Naive thymus-derived CD4-positive, alpha-beta T cell (primary cell): ENCODE measurements at regions not wholly inside any gene's neighbourhood (a gene's known extent, or its start where the extent isn't known, plus 50 kb on each side); places are given as distances from the start of the nearest gene placed in this dataset.

Source experiments
- ATAC-seq: fragments of 150-1000 bp; cut with Tn5 transposase; 2 replicates; pipeline ENCODE4 v1.10.0; 2021; ENCODE audit warnings: mild to moderate bottlenecking, moderate library complexity
- CTCF ChIA-PET: fragments of 350-600 bp; sonication (Branson Sonifier 250); formaldehyde crosslinking; loops from one replicate; lab custom pipeline; 2021; ENCODE audit warnings: antibody characterized with exemption; lab: Charles Lee
- POLR2A ChIA-PET: fragments of 350-600 bp; sonication (Branson Sonifier 250); formaldehyde crosslinking; loops from one replicate; lab custom pipeline; 2021; ENCODE audit warnings: antibody characterized with exemption, inconsistent platforms; lab: Charles Lee
- DNase-seq, 9 donors: peaks; one replicate each; pipeline versions ENCODE4 v3.0.0 to v3.0.0-alpha.2; 2020 to 2022; ENCODE audit warnings: mixed read lengths in 1 of 9
- H3K27ac ChIP-seq: one replicate; pipeline ENCODE4 v1.7.0; 2013; ENCODE audit warnings: mild to moderate bottlenecking, low read depth, low read length, moderate library complexity
- H3K27me3 ChIP-seq, 2 donors: one replicate each; pipeline ENCODE4 v1.7.0; 2013; ENCODE audit warnings: low read length in 2 of 2, mild to moderate bottlenecking in 2 of 2, moderate library complexity in 2 of 2; ENCODE audit not compliant: control insufficient read depth in 2 of 2, insufficient read depth in 2 of 2
- H3K36me3 ChIP-seq, 3 experiments: 1 replicate in 2 of 3; 2 replicates in 1 of 3; pipeline ENCODE4 v1.7.0; 2013; ENCODE audit warnings: low read length in 3 of 3, mild to moderate bottlenecking in 3 of 3, moderate library complexity in 1 of 3; ENCODE audit not compliant: insufficient read depth in 3 of 3, control insufficient read depth in 2 of 3
- H3K4me1 ChIP-seq, 2 donors: one replicate each; pipeline ENCODE4 v1.7.0; 2013; ENCODE audit warnings: low read length in 2 of 2, mild to moderate bottlenecking in 2 of 2, moderate library complexity in 1 of 2; ENCODE audit not compliant: control insufficient read depth in 2 of 2, insufficient read depth in 2 of 2
- H3K4me3 ChIP-seq: 2 replicates; pipeline ENCODE4 v1.7.0; 2013; ENCODE audit warnings: mild to moderate bottlenecking, low read length
- H3K9me3 ChIP-seq, 3 experiments: 1 replicate in 2 of 3; 2 replicates in 1 of 3; pipeline ENCODE4 v1.7.0; 2013; ENCODE audit warnings: low read length in 3 of 3; ENCODE audit not compliant: control insufficient read depth in 2 of 3
- H3K27ac Mint-ChIP-seq, 9 donors: one replicate each; pipeline ENCODE4 v1.8.0; 2020 to 2022; ENCODE audit warnings: mixed read lengths in 9 of 9, mild to moderate bottlenecking in 8 of 9, moderate library complexity in 5 of 9, inconsistent platforms in 2 of 9
- H3K27me3 Mint-ChIP-seq, 5 donors: one replicate each; pipeline ENCODE4 v1.8.0; 2021 to 2022; ENCODE audit warnings: mixed read lengths in 5 of 5, mild to moderate bottlenecking in 1 of 5
- H3K36me3 Mint-ChIP-seq, 5 donors: one replicate each; pipeline ENCODE4 v1.8.0; 2020 to 2022; ENCODE audit warnings: mixed read lengths in 5 of 5, mild to moderate bottlenecking in 3 of 5, inconsistent platforms in 1 of 5
- H3K4me1 Mint-ChIP-seq, 7 donors: one replicate each; pipeline ENCODE4 v1.8.0; 2020 to 2022; ENCODE audit warnings: mixed read lengths in 7 of 7, mild to moderate bottlenecking in 3 of 7, inconsistent platforms in 1 of 7
- H3K4me3 Mint-ChIP-seq, 10 donors: one replicate each; pipeline ENCODE4 v1.8.0; 2020 to 2022; ENCODE audit warnings: mild to moderate bottlenecking in 10 of 10, mixed read lengths in 10 of 10, moderate library complexity in 6 of 10, inconsistent platforms in 2 of 10
- H3K9me3 Mint-ChIP-seq, 11 donors: one replicate each; pipeline ENCODE4 v1.8.0; 2020 to 2022; ENCODE audit warnings: mixed read lengths in 11 of 11, mild to moderate bottlenecking in 4 of 11, inconsistent platforms in 1 of 11, moderate library complexity in 1 of 11
- intact Hi-C, 2 donors: fragments of 100-400 bp; cut with micrococcal nuclease; formaldehyde crosslinking; loops; one replicate each; pipeline ENCODE4 v1.15.1; 2023

- no peaks in the 10 kb centered on the region for H3K36me3 Mint-ChIP-seq
- ChIA-PET CTCF (no interaction called here), POLR2A (no interaction called here)
- ATAC-seq: no peak
- no peak overlapping the region for H3K4me3 ChIP-seq
- no peaks in the 10 kb centered on the region for H3K4me1 ChIP-seq
- peaks cover 0 to 16% (median 10%) of the 10 kb centered on the region in 5 donors for H3K27me3 Mint-ChIP-seq
- H3K27me3 ChIP-seq: no peaks in the 10 kb centered on the region
- no peak overlapping the region for H3K27ac ChIP-seq
- H3K4me1 Mint-ChIP-seq: peaks cover 0 to 3% (median 0%) of the 10 kb centered on the region in 7 donors
- H3K9me3 Mint-ChIP-seq: peaks cover 0 to 2% (median 0%) of the 10 kb centered on the region in 11 donors
- no peak for DNase-seq
- intact Hi-C loops: no loop called here
- no peak overlapping the region for H3K27ac Mint-ChIP-seq
- H3K36me3 ChIP-seq: no peaks in the 10 kb centered on the region
- H3K4me3 Mint-ChIP-seq: no peak overlapping the region
- no peaks in the 10 kb centered on the region for H3K9me3 ChIP-seq
Measured at GRCh38 chr6:6409397-6410030, 89.1 kb upstream of the F13A1 start.

GRCh38 chr6:6411115-6411514 lies 90.7 kb upstream of the F13A1 start:
- H3K36me3 ChIP-seq: no peaks in the 10 kb centered on the region
- POLR2A ChIA-PET: no interaction called here
- no peaks in the 10 kb centered on the region for H3K27me3 ChIP-seq
- no peak overlapping the region for H3K4me3 Mint-ChIP-seq
- no peaks in the 10 kb centered on the region for H3K4me1 ChIP-seq
- CTCF ChIA-PET: no interaction called here
- H3K27ac ChIP-seq: no peak overlapping the region
- no peak overlapping the region for H3K4me3 ChIP-seq
- no peaks in the 10 kb centered on the region for H3K9me3 ChIP-seq
- no peaks in the 10 kb centered on the region for H3K36me3 Mint-ChIP-seq
- no peak overlapping the region for H3K27ac Mint-ChIP-seq
- DNase-seq (no peak), ATAC-seq (no peak)
- H3K4me1 Mint-ChIP-seq: peaks cover 0 to 5% (median 0%) of the 10 kb centered on the region in 7 donors
- intact Hi-C loops: no loop called here
- H3K9me3 Mint-ChIP-seq: peaks cover 0 to 2% (median 0%) of the 10 kb centered on the region in 11 donors
- H3K27me3 Mint-ChIP-seq: peaks cover 3 to 26% (median 10%) of the 10 kb centered on the region in 5 donors

- ATAC-seq (no peak), DNase-seq (no peak)
- Histone ChIP-seq H3K4me1 (no peaks in the 10 kb centered on the region), H3K27ac (no peak overlapping the region), H3K36me3 (no peaks in the 10 kb centered on the region), H3K4me3 (no peak overlapping the region), H3K9me3 (no peaks in the 10 kb centered on the region), H3K27me3 (no peaks in the 10 kb centered on the region)
- peaks cover 0 to 5% (median 0%) of the 10 kb centered on the region in 7 donors for H3K4me1 Mint-ChIP-seq
- intact Hi-C loops: no loop called here
- CTCF ChIA-PET: no interaction called here
- no peak overlapping the region for H3K27ac Mint-ChIP-seq
- H3K36me3 Mint-ChIP-seq: no peaks in the 10 kb centered on the region
- POLR2A ChIA-PET: no interaction called here
- H3K4me3 Mint-ChIP-seq: no peak overlapping the region
- H3K9me3 Mint-ChIP-seq: peaks cover 0 to 2% (median 0%) of the 10 kb centered on the region in 11 donors
- H3K27me3 Mint-ChIP-seq: peaks cover 3 to 26% (median 10%) of the 10 kb centered on the region in 5 donors
Measured at GRCh38 chr6:6412221-6412620, 91.8 kb upstream of the F13A1 start.

- Mint-ChIP-seq H3K27ac (no peak overlapping the region), H3K27me3 (peaks cover 3 to 26% (median 10%) of the 10 kb centered on the region in 5 donors), H3K36me3 (no peaks in the 10 kb centered on the region), H3K4me3 (no peak overlapping the region), H3K4me1 (peaks cover 0 to 5% (median 0%) of the 10 kb centered on the region in 7 donors), H3K9me3 (peaks cover 0 to 2% (median 0%) of the 10 kb centered on the region in 11 donors)
- ATAC-seq (no peak), DNase-seq (no peak)
- no peaks in the 10 kb centered on the region for H3K9me3 ChIP-seq
- H3K36me3 ChIP-seq: no peaks in the 10 kb centered on the region
- no peaks in the 10 kb centered on the region for H3K27me3 ChIP-seq
- H3K27ac ChIP-seq: no peak overlapping the region
- ChIA-PET POLR2A (no interaction called here), CTCF (no interaction called here)
- intact Hi-C loops: no loop called here
- H3K4me3 ChIP-seq: no peak overlapping the region
- H3K4me1 ChIP-seq: no peaks in the 10 kb centered on the region
Measured at GRCh38 chr6:6412700-6413099, 92.2 kb upstream of the F13A1 start.

GRCh38 chr6:6414931-6415330 lies 94.5 kb upstream of the F13A1 start:
- Histone ChIP-seq H3K36me3 (no peaks in the 10 kb centered on the region), H3K27ac (no peak overlapping the region), H3K9me3 (no peaks in the 10 kb centered on the region), H3K4me3 (no peak overlapping the region), H3K4me1 (no peaks in the 10 kb centered on the region), H3K27me3 (no peaks in the 10 kb centered on the region)
- no peaks in the 10 kb centered on the region for H3K36me3 Mint-ChIP-seq
- no peak overlapping the region for H3K4me3 Mint-ChIP-seq
- intact Hi-C loops: no loop called here
- H3K4me1 Mint-ChIP-seq: peaks cover 0 to 5% (median 0%) of the 10 kb centered on the region in 7 donors
- peaks cover 0 to 2% (median 0%) of the 10 kb centered on the region in 11 donors for H3K9me3 Mint-ChIP-seq
- DNase-seq: no peak
- POLR2A ChIA-PET: no interaction called here
- ATAC-seq: peak; percentile 41
- H3K27me3 Mint-ChIP-seq: peaks cover 3 to 24% (median 4%) of the 10 kb centered on the region in 5 donors
- CTCF ChIA-PET: no interaction called here
- H3K27ac Mint-ChIP-seq: no peak overlapping the region

- Mint-ChIP-seq H3K27me3 (peaks cover 3 to 25% (median 7%) of the 10 kb centered on the region in 5 donors), H3K4me1 (peaks cover 0 to 5% (median 0%) of the 10 kb centered on the region in 7 donors), H3K27ac (no peak overlapping the region), H3K9me3 (peaks cover 0 to 6% (median 2%) of the 10 kb centered on the region in 11 donors), H3K36me3 (no peaks in the 10 kb centered on the region), H3K4me3 (no peak overlapping the region)
- Histone ChIP-seq H3K27me3 (no peaks in the 10 kb centered on the region), H3K9me3 (no peaks in the 10 kb centered on the region), H3K4me1 (no peaks in the 10 kb centered on the region), H3K36me3 (no peaks in the 10 kb centered on the region), H3K4me3 (no peak overlapping the region), H3K27ac (no peak overlapping the region)
- intact Hi-C loops: no loop called here
- ATAC-seq (no peak), DNase-seq (no peak)
- POLR2A ChIA-PET: no interaction called here
- CTCF ChIA-PET: no interaction called here
Measured at GRCh38 chr6:6417475-6417874, 97.0 kb upstream of the F13A1 start.

GRCh38 chr6:6418421-6418820 lies 98.0 kb upstream of the F13A1 start:
- DNase-seq: no peak
- POLR2A ChIA-PET: no interaction called here
- no peak overlapping the region for H3K27ac Mint-ChIP-seq
- peaks cover 3 to 34% (median 13%) of the 10 kb centered on the region in 5 donors for H3K27me3 Mint-ChIP-seq
- no peak for ATAC-seq
- Histone ChIP-seq H3K4me1 (no peaks in the 10 kb centered on the region), H3K36me3 (no peaks in the 10 kb centered on the region), H3K27ac (no peak overlapping the region), H3K9me3 (no peaks in the 10 kb centered on the region), H3K27me3 (no peaks in the 10 kb centered on the region), H3K4me3 (no peak overlapping the region)
- peaks cover 0 to 4% (median 0%) of the 10 kb centered on the region in 5 donors for H3K36me3 Mint-ChIP-seq
- CTCF ChIA-PET: no interaction called here
- intact Hi-C loops: no loop called here
- H3K9me3 Mint-ChIP-seq: peaks cover 0 to 16% (median 6%) of the 10 kb centered on the region in 11 donors
- H3K4me3 Mint-ChIP-seq: no peak overlapping the region
- H3K4me1 Mint-ChIP-seq: peaks cover 0 to 5% (median 0%) of the 10 kb centered on the region in 7 donors
